HG03139 (cell line): ENCODE measurements at regions not wholly inside any gene's neighbourhood (a gene's known extent, or its start where the extent isn't known, plus 50 kb on each side); places are given as distances from the start of the nearest gene placed in this dataset.
"Not testable (repeated sequence)": the region's sequence is repeated elsewhere in the genome, so short reads cannot be mapped to it uniquely, and the experiment has no call there.

Experiments
- ATAC-seq: cut with Tn5 transposase; IDR thresholded peaks from one replicate; pipeline ENCODE4 v1.9.1; 2021; ENCODE audit not compliant: unreplicated experiment

DNA sequence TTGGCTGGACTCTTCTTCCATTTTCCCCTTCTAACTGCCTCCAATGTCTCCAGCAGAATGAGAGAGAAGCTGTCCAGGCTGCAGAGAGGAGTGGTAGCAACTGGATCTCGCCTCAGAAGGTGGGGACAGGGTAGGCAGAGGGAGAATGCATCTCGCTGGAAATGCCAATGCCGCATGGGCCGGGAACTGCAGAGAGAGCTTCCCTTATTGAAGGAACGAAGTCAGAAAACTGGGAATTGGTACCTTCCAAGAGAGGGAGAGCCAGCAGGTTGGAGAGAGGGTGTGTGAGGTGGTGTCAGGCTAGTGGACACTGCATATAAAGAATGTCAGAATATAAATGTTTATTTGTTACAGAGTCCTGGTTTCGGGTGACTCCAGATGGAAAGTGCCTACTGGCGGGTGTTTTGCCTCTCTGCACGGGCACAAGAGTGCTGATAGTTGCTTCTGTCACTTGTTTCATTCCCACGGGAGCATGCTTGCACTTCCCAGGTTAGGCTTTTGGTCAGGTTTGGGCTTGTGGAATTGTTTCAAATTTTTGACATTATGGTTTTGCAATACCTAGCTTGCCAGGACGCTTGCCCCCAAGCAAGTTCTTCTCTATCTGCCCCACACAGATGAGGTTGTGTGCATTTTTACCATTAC is 156.8 kb upstream of the STS start:
- no peak for ATAC-seq

DNA sequence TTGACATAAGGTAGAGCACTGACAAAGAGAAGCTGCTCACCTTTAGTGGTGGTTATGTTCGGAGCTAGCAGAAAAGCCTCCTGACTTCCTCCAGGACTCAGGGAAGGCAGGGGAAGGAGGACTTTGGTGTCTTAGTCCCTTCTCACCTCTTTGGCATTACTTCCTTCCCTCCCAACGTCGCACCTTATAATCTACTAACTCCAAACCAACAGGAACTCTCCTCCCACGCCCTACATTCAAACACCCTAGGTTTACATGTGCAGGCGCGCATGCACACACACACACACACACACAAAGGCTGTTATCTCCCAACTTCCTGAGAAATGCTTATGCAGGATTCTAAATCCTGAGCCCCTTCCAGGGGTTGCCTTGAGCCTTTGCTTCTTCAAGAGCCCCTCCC is 157.7 kb upstream of the STS start:
- ATAC-seq: no peak

DNA sequence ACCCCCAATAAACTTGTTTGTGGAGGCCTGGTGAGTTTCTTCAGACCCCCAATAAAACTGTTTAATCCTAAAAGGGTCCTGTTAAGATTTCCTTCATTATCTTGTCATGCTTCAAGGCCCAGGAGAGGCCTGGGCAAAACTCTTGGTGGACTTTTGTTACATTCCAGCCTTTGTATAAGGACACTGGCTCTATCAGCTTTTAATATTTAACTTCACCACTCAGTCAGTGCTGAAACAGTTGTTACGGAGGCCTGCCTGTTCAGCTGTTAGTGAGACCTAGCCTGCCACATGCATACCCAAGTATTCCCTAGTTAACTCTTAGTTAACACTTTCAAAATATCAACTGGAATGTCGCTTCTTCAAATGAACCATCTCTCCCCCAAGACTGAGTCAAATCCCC is 158.8 kb upstream of the STS start:
- not testable (repeated sequence) for ATAC-seq

DNA sequence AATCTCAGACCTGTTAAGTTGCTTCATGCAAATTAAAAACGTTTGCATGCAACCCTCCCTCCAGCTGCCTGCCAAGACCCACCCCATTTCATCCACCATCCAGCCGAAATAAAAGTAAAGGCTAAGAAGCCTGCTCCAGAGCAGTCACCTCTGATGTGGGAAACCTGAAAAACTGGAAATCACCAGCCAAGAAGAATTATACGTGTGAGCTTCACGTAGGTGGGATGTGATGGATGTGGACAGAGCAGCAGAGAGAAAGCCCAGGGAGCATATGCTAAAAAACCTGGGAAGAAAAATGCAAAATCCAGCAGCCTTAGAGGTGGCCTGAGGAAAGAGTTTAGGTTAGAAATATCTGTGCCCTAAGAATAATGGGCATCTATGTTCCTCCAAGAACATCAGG is 160.6 kb upstream of the STS start:
- ATAC-seq: no peak

DNA sequence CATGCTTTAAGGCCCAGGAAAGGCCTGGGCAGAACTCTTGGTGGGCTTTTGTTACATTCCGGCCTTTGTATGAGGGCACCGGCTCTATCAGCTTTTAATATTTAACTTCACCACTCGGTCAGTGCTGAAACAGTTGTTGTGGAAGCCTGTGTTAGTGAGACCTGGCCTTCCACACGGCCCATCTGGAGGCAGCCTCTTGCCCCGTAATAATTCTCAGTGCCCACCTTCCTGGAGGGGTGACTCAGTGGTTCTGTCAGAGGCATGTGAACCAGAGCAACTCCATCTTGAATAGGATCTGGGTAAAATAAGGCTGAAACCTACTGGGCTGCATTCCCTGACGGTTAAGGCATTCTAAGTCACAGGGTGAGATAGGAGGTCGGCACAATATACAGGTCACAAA is 162.0 kb upstream of the STS start:
- ATAC-seq: no peak

DNA sequence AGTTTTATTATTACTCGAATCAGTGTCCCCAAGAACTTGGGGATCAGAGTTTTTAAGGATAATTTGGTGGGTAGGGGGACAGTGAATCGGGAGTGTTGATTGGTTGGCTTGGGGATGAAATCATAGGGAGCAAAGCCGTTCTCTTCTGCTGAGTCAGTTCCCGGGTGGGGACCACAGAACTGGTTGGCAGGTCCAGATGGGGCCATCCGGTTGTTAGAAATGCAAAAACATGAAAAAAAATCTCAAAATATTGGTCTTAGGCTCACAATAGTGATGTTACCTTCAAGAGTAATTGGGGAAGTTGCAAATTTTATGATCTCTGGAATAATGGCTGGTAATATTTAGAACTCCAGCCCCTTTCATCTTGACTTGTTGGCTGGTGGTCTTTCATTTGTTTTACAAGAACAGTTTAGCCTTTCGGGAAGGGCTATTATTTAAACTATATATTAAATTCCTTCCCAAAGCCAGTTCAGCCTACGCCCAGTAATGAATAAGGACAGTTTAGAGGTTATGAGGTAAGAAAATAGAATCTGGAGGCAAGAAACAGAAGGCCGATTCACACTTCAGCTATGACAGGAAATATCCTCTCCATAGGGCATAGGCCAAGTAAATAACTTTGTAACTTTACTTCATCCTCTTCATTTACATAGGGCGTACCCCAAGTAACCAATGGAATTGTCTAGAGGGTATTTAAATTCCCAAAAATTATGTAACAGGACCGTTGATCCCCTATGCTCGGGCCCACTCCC is 164.1 kb upstream of the STS start:
- no peak for ATAC-seq

DNA sequence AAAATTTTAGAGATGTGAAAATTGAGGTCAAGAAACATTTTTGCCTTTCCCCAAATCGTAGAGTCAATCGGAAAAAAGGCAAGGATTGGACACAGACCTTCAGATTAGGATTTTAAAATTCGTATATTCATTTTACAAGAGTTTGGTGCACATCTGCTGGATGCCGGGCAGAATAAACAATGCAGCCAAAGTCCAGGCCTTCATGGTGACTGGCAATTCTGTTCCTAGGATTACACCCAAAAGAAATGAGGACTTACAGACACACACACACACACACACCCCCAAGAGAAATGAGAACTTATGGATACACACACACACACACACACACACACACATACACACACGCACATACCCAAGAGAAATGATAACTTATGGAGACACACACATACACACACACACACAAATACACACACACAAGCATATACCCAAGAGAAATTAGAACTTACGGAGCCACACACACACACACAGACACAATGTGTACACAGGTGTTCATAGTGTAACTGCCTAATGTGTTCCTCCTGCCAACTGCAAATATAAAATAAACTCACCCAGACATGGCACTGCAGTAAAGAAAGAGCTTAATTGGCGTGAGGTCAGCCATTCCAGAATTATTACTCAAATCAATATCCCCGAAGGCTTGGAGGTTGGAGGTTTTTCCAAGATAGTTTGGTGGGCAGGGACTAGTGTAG is 165.7 kb upstream of the STS start:
- ATAC-seq: no peak

DNA sequence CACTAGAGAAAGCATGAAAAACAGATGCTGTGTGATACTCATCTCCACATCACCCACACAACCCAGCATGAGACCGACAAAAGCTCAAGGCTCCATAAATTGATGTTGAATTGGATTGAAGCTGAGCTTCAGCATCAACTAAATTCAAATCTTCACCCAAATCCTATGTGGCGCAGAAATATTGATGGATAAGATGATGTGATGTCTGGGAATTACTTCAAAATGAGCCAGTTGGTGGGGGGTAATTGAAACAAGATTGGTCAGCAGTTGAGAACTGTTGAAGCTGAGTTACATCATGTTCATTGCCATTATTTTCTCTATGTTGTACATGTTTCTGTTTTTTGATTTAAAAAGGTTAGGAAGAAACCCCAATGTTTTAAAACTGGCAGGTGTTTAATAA is 166.5 kb upstream of the STS start:
- ATAC-seq: no peak

DNA sequence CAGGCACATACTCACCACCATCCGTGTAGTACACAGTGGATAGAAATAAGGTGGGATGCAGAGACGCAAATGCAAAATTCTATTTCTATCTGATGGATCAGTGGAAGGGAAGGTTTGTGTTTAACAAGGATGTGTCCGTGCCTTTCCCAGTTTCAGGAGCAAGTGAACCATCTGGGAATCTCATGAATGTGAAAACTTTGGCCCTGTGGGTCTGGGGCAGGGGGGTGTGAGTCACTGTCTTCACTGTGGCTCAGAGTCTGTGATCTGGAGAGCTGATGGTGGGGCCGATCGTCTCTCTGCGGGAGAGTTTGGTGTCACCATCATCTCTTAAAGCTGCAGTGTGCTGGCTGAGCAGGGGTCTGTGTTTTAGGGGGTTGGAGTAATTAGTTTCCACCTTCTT is 179.3 kb upstream of the STS start:
- ATAC-seq: no peak

DNA sequence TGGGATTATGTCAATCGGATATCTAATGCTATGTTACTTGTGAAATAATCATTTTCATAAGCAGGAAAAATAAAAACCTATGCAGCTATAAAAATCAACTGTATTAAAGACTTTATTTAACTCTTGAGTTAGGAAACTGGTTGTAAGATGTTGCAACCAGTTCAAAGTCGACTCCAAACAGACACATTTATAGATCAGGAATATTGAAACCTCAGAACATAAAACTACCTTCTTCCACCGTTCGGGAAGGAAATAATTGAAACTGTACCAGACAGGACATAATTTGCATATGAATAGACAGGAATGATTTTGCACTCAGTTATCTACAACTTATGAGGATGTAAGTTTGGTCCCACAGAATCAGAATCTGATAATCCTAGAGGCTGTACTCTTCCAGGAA is 181.8 kb upstream of the STS start:
- ATAC-seq: no peak

DNA sequence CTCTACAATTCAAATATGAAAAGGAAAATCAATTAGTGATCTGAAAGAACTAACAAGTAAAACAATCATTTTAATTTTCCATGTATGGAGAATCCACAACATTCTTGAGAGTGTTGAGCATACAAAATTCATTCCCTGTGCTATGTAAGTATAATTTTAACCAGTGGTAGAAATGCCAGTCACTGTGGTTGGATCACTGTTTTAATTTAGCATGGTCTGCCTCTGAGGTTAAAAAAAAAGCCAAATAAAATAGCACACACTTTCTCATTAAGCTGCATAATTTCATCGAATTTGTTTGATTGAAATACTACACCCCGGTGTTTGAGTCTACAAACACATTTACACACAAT is 185.5 kb upstream of the STS start:
- ATAC-seq: no peak

DNA sequence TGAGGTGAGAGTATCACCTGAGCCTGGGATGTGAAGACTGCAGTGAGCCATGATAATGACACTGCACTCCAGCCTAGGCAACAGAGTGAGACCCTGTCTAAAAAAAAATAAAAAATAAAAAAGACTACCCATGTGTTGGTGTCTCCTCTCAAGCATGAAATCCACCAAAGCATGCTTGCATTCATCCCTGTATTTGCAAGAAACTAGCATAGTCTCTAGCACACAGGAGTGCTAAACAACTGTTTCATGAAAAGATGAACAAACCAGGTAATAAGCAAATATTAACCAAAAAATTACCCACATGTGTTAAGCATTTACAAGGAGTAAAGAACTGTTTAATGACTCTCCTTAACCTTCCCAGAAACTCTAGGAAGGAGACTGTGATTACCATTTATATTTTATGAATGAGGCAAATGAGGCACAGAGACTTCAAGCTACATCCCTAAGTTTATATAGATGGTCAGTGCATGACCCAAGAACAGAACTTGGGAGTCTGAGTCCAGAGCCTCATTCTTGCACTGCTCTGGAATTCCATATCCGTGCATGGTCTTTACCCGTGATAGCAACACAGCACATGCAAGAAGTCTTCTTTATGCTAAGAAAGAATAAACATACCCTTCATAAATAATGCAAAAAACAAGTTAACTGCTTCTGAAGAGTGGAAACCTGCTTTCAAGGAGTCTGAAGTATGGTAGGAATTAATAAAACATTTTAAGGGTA is 186.1 kb upstream of the STS start:
- ATAC-seq: no peak

DNA sequence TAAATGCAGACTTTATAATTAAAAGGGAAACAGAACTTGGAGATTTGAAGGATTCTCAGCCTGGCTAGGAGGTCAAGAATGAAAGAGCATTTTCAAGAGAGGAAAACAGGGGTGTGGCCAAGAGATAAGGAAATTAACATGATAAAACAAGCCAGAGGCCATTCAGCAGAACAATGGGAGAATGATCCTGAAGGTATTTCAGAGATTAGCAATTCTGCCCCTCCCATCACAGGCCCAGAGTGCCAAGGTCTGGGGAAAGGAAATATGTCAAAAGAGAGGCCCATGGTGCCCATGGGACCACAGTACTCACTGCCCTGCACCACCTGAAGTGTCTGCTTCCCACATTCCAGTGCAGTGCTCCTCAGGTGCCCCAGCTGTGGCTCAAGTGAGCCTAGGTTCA is 188.5 kb upstream of the STS start:
- ATAC-seq: no peak

DNA sequence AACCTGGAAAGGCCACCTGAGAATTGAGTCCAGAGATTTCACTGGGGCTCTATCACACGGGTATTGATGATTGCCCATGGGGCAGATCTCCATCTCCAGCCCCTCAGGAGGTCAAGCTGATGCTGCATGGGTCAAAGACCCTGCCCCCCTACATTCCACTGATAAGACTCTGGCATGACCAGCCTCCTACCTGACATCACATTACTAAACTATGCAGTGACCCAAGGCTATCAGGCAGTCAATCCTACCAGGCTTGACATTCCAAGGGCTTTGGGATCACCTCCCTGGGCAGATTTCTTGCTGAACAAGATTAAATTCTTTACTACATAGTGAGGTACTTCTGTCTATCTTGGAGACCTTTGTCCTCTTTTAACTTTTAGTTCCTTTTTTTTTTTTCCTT is 192.7 kb upstream of the STS start:
- ATAC-seq: no peak

DNA sequence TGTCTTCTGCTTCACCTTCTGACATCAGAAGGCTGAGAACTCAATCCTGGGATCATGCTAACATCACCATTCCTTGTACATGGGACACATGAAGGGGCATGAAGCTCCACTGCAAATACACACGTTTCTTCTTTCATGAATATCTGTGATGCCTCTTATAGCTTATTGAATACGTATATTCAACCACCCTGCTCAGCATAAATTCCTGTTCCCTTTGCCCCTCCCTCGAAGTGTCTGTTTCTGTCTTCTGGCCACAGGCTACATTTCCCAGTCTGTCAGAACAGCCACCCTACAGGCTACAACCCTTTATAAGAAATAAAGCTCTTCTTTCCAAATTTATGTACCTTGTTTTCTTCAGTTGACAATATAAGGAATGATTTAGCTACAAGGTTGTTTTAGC is 201.3 kb upstream of the STS start:
- ATAC-seq: no peak

DNA sequence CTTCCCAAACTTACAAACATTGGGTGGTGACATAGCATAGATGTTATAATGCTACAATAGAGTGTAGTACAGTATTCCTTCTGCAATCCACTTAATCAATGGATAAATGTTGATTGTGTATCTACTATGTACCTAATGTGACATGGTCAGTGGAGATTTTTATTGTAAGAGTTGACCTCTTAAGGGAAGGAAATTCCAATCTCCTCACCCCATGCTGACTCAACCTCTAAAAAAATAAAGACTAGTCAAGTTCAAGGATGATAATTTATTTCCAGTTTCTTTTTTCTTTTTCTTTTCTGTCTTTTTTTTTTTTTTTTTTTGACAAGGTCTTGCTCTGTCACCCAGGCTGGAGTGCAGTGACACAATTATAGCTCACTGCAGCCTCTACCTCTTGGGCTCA is 206.5 kb upstream of the STS start:
- ATAC-seq: no peak

DNA sequence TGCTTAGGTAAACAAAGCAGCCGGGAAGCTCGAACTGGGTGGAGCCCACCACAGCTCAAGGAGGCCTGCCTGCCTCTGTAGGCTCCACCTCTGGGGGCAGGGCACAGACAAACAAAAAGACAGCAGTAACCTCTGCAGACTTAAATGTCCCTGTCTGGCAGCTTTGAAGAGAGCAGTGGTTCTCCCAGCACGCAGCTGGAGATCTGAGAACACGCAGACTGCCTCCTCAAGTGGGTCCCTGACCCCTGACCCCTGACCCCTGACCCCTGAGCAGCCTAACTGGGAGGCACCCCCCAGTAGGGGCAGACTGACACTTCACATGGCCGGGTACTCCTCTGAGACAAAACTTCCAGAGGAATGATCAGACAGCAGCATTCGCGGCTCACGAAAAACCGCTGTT is 214.6 kb upstream of the STS start:
- ATAC-seq: not testable (repeated sequence)

DNA sequence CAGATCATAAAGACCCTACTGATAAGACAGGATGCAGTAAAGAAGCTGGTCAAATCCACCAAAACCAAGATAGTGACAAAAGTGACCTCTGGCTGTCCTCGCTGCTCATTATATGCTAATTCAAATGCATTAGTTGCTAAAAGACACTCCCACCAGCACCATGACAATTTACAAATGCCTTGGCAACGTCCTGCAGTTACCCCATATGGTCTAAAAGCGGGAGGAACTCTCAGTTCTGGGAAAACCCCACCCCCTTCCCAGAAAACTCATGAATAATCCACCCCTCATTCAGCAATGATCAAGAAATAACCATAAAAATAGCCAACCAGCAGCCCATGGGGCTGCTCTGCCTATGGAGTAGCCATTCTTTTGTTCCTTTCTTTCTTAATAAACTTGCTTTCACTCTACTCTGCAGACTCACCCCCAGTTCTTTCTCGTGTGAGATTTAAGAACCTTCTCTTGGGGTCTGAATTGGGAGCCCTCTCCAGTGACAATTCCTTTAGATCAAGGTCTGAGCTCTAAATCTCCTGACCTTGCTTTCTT is 217.1 kb upstream of the STS start:
- no peak for ATAC-seq

DNA sequence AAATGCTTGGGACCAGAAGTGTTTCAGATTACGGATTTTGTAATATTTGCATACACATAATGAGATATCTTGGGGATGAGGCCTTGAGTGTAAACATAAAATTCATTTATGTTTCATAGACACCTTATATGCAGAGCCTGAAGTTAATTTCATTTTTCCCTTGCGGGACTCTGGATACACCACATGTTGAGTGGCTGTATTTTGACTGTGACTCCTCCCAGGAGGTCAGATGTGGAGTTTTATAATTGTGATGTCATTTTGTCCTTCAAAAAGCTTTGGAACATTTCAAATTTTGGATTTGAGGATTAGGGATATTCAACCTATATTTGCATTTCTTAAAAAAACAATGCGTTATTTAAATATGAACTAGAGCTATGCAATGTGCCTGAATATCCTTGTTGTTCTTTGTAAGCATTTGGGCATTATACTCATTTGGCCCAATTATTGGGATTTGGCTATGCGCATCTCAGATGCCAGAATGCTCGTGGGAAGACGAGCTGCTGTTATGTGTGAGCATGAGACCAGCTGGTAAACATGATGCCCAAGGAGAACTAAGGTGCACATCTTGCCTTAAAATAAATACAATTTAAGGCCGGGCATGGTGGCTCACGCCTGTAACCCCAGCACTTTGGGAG is 223.0 kb upstream of the STS start:
- ATAC-seq: no peak

DNA sequence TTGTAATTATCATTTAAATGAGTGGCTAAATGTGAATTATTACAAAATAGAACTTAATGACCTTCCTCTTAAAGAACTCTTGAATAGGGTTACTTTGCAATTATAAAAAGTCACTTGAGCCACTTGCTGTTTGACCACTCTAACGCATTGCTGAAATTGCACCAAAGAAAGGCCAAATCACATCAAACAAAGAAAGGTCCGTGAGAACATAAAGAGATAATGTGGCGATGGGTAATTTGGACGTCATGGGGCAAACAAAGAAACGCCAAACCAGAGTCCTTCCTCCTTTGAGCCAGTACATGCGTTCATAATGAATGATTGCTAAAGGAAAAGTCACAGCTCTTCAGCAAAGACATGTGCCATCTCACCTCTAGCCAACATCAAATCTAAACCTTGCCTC is 229.8 kb upstream of the STS start:
- no peak for ATAC-seq

DNA sequence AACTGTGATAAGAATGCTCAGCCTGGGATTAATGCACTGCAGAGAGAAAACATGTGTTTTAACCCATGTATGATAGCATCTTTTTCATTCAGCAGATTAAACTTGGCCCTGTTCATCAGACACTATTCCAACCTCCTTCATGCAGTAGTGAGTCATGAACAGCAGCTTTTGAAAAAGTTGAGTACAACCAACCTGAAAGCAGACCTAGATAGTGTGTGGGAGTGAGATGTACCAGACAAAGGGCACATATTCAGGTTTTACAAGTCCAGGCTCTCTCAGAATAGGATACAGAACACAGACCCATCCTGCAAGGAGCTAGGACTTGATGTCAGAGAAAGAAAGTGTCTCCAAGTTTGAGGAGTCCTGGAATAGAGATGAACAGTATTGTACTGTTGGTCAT is 237.3 kb upstream of the STS start:
- ATAC-seq: no peak
